ENCODE measurements at regions not wholly inside any gene's neighbourhood (a gene's known extent, or its start where the extent isn't known, plus 50 kb on each side); places are given as distances from the start of the nearest gene placed in this dataset.

DNA sequence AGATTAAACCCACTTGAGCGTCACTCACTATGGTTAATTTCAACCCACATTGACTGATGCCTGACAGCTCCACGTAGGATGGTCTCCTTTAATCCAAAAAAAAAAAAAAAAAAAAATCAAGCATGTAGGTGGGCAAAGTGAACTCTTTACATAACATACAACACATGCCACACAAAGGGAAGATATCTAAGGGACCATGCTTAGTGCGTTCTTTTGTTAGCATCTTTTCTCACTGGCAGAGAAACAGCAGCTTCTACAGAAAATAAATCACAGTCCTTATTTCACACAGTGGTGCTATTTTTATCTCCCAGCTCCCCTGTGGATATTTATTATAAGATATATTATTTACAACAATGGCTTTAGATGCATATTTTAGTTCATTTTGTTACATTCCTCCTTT is 652.0 kb upstream of the CELF2 start:
- DNase-seq (ENCODE audit: low read depth in 2 of 2, low spot score in 1 of 2) = no peak

- no peak for DNase-seq (ENCODE audit: low read depth in 2 of 2, low spot score in 1 of 2)
Observed at GRCh38 chr10:10366836-10367235, 650.8 kb upstream of the CELF2 start.

DNA sequence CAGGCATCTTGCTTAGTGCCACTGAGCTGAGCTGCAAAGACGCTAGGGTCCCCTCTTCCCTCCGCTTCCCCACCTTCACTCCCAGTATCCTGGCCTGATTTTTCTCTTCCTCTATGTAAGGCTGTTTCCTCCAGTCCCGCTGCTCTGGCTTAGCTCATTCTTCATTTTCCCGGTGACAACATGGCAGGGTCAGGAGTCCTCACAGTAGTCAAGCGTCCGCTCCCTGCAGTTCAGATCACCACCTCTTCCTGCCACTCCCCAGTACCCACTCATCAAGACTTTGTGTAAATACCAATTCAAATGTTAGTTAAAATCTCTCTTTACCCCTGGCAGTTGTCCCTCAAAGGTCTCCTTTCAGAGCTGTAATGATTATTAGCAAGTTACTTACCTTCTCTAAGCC is 650.4 kb upstream of the CELF2 start:
- no peak for DNase-seq (ENCODE audit: low read depth in 2 of 2, low spot score in 1 of 2)

- DNase-seq (ENCODE audit: low read depth in 2 of 2, low spot score in 1 of 2) = no peak
Observed at GRCh38 chr10:10368951-10369576, 648.6 kb upstream of the CELF2 start.

GRCh38 chr10:10385831-10386230 is 631.8 kb upstream of the CELF2 start:
- DNase-seq (ENCODE audit: low read depth in 2 of 2, low spot score in 1 of 2) = no peak

- DNase-seq (ENCODE audit: low read depth in 2 of 2, low spot score in 1 of 2) = no peak
Observed at GRCh38 chr10:10389182-10389581, 628.5 kb upstream of the CELF2 start.

DNA sequence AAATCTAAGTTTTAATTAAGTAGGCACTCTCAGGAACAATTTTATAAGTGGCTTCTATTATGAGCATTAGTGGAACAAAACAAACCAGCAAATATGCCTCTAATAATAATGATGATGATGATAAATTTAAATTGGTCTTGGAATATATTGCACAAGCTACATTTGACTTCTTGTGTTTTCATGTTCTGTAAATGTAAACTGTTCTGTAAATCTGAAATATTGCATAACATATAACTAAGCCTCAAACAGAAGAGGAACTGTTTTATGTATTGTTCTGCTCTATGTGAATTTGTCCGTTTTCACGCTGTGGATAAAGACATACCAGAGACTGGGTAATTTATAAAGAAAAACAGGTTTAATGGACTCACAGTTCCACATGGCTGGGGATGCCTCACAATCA is 625.2 kb upstream of the CELF2 start:
- no peak for DNase-seq (ENCODE audit: low read depth in 2 of 2, low spot score in 1 of 2)

DNA sequence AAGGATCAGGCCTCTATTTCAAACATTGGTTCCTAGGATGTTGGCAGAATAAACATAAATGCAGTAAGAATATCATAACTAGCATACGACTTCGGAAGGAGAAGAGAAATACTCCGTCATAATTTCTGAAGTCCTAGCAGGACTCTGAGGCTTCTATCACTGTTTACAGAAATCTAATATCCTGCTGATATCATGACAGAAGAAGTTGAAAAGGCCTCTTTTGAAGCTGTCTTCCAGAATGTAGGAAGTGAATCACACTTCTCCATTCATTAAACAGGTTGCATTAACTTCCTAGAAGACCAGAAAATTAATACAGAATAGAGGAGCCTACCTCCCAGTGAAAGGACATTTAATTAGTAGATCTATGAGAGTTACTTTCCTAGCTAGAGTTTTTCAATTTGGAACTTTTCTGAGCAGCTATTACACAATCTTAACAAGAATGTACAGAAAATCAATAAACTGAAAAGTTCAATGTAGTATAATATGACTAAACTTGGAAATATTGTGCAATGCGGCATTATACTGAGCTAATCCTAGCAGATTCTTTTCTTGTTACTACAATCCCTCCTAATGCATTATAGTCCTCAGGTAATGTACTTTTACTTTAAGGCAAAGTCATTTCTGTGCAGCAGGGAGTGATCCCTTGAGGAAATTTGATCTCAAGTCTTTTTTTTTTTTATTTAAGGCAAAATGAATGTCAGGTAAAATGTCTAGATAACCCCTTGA is 622.6 kb upstream of the CELF2 start:
- DNase-seq (ENCODE audit: low read depth in 2 of 2, low spot score in 1 of 2) = no peak

DNA sequence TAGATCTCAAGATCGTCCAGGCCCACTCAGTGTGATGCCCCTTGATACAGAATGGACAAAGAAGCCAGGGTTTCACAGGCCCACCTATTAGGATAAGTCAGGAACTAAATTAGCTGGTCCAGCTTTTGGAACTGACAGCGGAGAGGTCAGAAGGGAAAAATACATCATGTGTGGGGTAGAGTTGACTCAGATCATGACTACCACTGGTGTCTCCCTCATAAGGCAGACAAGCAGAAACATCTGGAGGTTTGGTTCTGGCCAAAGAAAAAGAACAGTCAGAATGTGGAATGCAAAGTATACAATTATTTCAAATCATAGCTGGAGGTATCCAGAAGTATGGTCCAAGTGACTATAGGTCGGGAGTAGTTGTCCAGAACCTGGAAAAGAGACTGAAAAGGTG is 621.1 kb upstream of the CELF2 start:
- DNase-seq (ENCODE audit: low read depth in 2 of 2, low spot score in 1 of 2) = no peak

GRCh38 chr10:10397906-10398305 is 619.8 kb upstream of the CELF2 start:
- no peak for DNase-seq (ENCODE audit: low read depth in 2 of 2, low spot score in 1 of 2)

- DNase-seq (ENCODE audit: low read depth in 2 of 2, low spot score in 1 of 2) = no peak
Observed at GRCh38 chr10:10403762-10404161, 613.9 kb upstream of the CELF2 start.

GRCh38 chr10:10417671-10418070 is 600.0 kb upstream of the CELF2 start:
- DNase-seq (ENCODE audit: low read depth in 2 of 2, low spot score in 1 of 2) = no peak

GRCh38 chr10:10418387-10418786 is 599.3 kb upstream of the CELF2 start:
- DNase-seq (ENCODE audit: low read depth in 2 of 2, low spot score in 1 of 2) = no peak

DNA sequence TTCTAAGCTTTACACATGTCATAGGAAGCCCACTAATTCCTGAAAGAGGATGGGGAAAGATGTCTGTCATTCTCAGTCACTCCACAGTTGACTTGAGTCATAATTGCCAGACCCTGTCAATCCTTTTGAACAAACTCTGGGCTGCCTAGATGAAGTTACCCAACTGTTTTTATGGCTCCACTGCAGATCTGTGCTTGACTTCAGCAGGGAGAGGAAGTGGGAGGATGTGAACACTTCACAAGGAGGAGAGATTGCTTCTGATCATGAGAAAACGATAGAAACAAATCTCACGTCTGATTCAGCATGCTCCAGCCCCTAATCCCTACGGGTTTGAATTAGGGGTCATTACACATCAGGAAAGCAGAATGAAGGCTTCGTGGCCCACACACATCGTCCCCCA is 596.6 kb upstream of the CELF2 start:
- no peak for DNase-seq (ENCODE audit: low read depth in 2 of 2, low spot score in 1 of 2)

GRCh38 chr10:10431422-10432066 is 586.1 kb upstream of the CELF2 start:
- no peak for DNase-seq (ENCODE audit: low read depth in 2 of 2, low spot score in 1 of 2)

- no peak for DNase-seq (ENCODE audit: low read depth in 2 of 2, low spot score in 1 of 2)
Observed at GRCh38 chr10:10432296-10433035, 585.2 kb upstream of the CELF2 start.

DNA sequence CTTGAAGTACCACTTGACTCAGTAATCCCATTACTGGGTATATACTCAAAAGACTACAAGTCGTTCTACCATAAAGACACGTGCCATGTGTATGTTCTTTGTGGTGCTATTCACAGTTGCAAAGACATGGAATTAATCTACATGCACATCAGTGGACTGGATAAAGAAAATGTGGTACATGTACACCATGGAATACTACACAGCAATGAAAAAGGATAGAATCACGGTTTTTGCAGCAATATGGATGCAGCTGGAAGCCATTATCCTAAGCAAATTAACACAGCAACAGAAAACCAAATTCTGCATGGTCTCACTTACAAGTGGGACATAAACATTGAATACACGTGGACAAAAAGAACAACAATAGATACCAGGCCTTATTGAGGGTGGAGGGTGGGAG is 583.4 kb upstream of the CELF2 start:
- DNase-seq (ENCODE audit: low read depth in 2 of 2, low spot score in 1 of 2) = no peak

DNA sequence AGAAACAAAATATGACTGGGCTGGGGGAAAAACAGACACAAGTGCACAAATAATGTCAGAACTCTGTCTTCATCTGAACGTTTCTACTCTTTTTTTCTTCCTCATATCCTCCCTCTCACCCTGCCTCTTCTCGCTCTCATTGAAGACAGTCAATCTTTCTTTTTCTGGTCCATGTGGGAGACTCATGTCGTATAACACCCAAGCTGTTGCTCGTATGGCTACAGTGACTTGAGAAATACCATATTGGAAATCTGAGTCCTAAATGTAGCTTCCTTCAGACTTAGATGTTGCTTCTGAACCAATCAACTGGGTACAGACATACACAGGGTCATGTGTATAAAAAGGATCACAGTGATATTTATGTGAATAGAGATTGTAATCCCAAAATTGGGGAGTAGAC is 579.8 kb upstream of the CELF2 start:
- no peak for DNase-seq (ENCODE audit: low read depth in 2 of 2, low spot score in 1 of 2)

DNA sequence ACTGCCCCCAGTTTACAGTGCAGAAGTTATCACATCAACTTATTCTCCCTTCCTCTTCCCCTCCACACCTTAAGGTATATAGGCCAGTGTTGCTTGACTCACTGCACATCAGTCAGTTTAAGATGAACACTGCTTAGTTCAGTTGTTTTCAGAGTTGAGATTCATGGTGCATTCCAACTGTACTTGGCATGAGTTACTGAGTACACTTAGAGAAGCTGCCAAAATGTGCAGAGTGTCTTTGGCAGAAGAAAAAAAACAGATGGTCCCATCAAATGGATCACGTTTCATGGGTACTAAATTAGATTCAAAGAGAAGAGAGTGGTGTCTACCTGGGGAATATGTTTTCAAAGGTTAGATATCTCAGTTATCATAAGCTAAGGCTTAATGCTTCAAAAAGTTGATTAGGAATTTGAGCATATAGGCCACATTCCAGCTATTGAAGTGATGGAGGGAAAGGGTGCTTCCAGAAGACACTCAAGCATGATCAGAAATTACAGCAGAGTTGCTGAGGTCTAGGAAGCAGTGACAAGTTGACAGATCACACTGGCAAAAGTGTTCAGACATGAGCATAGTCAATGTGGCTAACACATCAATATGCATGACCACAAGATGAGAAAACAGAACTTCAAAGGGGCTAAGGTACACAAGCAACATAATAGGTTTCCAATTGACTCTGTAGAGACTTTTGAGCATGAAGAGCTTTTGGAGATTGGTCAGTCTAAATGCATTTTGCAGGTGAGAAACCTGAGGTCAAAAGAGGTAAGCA is 579.2 kb upstream of the CELF2 start:
- no peak for DNase-seq (ENCODE audit: low read depth in 2 of 2, low spot score in 1 of 2)

GRCh38 chr10:10456856-10457255 is 560.8 kb upstream of the CELF2 start:
- DNase-seq (ENCODE audit: low read depth in 2 of 2, low spot score in 1 of 2) = no peak

DNA sequence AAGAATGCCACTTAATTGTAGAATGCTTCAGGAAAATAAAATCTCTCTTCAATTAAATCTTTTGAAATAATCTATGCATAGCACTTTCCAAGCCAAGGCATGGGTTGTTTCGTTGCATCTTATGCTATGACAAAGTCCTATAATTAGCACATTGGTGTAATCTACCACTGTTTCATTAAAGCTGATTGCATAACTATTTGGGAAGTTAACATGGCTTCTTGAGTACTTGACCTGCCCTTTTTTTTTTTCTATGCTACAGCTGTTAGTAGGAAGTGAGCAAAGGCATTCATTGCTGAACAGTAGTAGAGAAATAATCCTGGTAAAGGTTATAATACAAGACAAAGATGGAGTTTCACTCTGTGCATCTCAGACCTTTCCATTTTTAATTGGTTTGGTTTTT is 557.2 kb upstream of the CELF2 start:
- no peak for DNase-seq (ENCODE audit: low read depth in 2 of 2, low spot score in 1 of 2)
